ENCODE measurements at regions not wholly inside any gene's neighbourhood (a gene's known extent, or its start where the extent isn't known, plus 50 kb on each side); places are given as distances from the start of the nearest gene placed in this dataset.

DNA sequence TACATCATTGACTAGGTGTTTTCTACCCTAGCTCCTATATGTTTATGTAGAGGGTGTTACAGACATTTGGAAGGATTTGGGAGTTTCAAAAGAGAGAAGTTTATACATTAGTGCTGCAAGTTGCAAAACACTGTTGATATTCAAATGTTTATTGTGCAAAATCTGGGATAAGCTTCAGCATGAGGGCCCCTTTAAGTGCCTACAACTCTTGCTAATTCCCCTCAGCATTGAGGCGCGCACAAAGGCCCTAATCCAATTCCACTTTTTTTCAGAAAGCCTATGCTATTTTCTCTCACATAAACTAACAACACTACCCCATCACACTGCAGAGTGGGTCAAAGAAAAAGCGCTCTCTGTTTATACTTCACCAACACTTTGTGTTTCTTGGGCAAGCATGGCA, 208.0 kb downstream of the NR2F2 start:
- DNase-seq = no peak

DNA sequence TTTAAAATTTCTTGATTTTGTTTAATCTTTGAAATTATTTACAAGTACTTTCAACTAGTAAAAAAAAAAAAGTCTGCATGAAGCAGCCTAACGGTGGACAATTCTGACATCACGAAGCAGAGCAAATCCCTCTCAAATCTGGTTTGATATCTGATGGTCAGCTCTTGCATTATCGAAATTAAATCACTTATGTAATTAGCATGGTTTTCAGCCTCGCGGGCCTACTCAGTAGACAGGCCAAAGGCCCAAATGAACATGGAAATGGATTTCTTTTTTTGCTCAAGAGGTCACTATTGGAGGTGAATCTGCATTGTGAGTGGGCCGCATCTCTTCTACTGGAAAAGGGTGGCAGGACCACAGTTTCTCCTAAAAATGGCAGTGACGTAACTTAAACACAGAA, 209.8 kb downstream of the NR2F2 start:
- no peak for DNase-seq

DNA sequence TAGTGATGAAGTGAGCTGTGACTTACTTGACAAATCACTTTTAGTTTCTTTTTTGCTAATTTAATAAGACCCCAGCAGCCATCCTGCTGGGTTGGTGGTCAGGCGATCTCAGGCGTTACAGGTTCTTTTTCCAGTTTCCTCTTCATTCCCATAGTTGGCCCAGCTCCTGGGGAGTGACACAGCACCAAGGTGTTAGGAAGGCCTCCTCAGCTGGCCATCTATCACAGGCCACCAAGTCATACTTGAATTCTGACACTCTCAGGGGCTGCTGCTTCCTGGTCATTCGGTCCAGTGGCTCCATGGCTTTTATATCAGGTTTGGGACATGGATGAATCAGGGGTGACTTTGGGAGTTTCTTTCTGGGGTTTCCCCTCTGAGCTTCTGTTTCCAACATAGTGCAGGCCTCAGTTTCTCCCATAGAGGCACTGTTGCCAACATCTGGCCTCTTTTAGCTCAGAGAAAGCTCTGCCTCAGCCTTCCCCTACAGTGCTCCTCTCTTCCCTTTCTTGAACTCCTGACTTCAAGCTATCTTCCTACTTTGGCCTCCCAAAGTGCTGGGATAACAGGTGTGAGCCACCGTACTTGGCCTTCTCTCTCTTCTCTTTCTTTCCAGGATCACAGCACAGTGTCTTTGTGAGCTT, 211.8 kb downstream of the NR2F2 start:
- no peak for DNase-seq

DNA sequence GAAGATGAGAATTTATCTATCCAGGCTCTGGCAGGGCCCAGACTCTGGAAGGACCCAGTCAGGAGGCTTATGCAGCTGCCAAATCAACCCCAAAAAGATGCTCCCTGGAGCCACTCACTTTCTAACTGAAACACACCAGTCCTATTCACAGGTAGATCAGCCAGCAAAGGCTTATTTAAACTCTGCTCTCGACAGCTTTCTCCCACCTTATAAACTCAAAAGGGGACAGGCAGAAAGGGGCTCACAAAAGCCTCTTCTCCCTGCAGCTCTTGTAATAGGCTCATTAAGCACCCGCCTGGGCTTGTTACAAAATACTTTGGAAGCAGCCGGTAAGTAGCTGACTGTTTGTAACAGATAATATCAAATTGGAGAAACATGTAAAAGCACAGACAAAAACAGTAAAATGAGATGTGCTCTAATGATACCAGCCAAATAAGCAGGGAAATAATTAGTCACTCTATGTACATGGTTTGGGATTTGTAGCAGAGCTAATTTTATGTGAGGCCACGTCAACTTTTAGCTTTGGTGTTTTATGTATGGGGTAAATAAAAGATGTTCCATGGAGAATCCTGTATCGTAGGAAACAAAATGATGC, 213.8 kb downstream of the NR2F2 start:
- no peak for DNase-seq

DNA sequence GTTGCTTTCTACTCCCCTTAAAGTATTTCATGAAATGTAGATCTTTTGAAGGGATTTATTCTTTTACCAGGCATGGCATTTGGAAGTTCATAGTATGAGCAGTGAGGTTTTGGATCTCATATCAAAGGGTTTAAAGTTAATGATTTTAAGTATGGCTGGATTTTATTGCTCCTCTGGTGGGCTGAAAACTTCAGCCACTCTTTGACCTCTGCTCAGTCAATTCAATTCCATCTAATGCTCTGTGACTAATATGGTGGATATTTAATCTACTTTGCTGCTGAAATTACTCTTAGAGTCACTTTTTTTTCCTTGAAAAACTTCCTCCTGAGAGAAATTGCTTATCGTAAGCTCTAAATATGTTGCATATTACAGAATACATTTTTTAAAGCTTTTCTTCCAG, 218.6 kb downstream of the NR2F2 start:
- DNase-seq = no peak

DNA sequence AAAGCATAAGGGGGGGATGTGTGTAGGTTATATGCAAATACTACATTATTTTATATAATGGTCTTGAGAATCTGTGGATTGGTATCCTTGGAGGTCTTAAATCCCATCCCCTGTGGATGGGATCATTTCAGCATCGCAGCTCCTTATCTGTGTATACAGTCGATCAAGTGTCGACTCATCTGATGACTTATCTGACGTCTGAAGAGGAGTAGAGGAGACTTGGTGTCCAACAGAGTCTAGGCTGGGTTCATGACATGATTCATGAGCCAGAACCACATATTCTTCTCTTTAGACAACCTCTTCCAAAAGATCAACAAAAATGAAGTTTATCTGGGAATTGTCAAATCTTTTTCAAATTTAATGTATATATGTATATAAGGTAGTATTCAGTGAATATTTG, 220.7 kb downstream of the NR2F2 start:
- no peak for DNase-seq

DNA sequence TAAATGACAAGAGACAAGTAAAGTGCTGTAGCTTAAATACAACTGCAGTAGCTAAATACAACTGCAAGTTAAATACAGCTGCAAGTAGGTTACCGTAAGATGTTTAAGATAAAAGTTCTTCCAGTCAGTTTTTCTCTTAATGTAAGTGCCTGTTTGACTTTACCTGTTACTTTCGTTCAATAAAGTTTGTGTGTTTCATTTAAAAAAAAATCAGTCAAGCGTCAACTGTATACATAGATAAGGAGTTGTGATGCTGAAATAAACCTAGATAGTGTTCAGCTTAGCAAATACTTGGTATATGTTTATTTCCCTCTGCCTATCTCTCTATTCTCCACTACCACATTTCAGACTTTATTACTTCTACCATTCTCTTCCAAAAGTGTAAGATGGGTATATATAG, 221.2 kb downstream of the NR2F2 start:
- DNase-seq = no peak

DNA sequence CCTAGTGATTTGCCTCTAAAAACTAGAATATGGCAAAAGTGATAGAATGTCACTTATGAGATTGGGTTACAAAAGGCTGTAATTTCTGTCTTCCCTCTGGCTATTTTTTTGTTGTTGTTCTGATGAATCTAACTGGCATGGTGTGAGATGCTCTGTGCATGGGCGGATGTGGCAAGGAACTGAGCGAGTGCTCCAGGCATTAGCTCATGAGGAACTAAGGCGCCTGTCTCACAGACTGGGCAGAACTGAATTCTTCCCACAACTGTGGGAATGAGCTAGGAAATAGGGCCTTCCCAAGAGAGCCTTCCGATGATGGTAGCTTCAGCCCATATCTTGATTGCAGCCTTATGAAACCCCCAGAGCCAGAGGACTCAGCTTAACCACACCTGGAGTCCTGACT, 222.5 kb downstream of the NR2F2 start:
- DNase-seq = no peak

DNA sequence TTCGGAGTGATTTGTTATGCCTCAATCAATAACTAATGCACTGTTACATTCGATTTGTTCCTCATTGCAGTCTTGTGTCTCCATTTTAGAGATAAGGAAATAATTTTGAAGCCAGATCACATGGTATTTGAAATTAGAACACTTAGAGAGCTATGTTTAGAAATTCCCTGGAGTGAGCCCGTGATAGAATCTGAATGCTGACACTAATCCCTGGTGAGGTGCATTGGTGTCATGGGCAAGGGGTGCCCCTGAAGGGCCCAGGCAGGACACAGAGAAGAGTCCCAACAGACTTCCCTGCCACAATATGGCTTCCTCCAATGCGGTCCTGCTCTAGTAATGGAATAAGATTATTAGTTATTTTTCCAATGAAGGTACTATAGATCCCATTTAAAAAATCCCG, 223.0 kb downstream of the NR2F2 start:
- DNase-seq = no peak

DNA sequence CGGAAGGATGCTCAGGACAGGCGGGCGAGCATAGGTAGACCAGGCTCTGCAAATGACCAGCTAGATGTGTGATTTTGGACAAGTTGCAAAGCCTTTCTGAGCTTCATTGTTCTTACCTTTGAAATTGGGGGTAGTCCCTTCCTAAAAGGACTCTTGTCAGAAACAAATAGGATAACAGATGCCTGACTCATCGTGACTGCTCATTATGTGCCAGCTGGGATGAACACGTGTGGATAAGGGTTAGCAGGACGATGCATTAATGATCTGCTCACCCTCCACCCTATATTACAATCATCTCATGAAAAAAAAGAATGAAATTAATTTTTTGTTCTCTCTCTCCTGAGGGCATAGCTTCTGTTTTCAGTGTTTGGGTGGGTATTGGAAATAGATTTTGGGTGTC, 223.4 kb downstream of the NR2F2 start:
- no peak for DNase-seq

DNA sequence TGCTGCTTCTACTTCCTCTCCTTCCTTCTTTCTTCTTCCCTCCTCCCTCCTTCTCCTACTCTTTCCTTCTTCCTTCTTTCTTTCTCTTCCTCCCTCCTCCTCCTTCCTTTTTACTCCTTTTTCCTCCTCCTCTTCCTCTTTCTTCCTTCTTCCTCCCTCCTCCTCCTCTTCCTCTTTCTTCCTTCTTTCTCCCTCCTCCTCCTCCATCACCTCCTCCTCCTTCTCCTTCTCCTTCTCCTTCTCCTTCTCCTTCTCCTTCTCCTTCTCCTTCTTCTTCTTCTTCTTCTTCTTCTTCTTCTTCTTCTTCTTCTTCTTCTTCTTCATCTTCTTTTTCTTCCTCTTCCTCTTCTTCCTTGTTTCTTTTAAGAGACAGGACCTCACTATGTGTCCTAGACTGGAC, 224.0 kb downstream of the NR2F2 start:
- no peak for DNase-seq

DNA sequence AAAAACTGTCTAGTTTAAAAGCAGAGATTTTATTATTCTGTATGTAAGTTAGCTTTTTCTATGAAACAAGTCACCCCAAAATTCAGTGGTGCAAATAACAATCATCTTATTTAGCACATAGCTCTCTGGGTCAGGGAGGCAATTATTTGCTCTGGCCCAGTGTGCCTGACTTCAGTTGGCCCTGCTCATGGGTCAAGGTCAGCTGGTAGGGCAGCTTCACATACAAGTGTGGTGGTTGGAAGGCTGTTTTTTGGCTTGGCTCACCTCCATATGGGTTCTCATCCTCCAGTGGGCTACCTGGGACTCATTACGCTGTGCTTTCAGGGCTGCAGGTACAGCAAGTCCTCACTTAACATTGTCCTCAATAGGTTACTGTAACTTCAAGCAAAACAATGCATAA, 228.6 kb downstream of the NR2F2 start:
- no peak for DNase-seq

DNA sequence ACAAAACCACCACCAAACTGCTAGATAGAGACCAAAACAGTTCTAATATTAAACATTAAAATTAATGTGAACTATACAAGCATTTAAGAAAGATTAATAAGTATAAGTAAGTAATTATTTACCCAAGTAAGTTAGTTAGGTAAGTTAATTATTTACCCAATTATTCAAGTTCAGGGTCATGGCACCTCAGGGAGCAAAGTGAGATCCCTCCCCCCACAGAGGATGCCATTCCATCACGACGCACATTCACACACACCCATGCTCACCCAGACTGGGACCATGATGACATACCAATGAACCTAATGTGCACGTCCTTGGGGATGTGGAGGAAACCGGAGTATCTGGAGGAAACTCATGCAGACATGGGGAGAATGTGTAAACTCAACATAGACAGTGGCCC, 229.1 kb downstream of the NR2F2 start:
- DNase-seq = no peak

DNA sequence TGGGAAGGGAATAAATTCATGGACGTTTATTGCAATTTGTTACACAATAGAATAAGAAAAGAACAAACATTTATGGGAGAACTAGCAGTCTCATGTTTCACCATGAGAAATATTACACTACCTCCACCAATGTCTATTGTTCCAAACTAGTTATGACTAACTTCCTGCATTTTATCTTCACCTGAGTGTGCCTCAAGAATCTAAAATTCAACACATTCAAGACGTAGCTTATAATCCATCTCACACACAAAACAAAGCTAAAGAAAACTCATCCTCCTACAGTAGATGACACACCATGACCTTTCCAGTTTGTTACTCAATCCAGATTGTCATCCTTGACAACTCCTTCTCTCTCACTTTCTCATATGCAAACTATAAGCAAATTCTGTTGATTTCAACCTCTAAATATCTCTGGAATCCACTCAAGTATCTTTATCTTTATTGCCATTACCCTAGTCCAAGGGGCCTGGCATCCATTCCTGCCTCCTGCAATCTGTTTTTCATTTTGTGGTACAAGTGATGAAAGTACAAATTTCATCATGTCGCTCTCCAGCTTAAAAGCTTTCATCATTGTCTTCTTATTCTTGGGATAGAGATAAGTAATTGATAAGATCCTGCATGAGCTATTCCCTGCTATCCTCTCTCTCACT, 229.9 kb downstream of the NR2F2 start:
- DNase-seq = no peak

DNA sequence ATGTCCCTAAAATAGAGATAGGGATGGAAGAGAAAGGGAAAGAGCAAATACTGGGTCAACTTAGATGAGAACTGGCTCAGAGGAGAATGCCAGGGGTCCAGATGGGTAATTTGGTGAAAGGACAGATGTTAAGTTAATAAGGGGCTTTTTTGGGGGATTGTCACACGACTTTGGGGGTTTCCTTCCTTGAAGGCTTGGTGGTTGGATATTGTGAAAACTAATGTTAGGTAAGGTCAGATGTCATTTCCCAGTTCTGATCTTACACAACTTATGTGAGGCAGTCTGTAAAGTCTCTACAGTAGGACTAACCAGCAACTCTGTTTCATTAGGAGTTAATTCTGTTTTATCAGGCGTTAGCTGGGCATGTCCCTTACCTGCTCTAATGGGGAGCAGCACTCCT, 231.1 kb downstream of the NR2F2 start:
- DNase-seq = no peak

DNA sequence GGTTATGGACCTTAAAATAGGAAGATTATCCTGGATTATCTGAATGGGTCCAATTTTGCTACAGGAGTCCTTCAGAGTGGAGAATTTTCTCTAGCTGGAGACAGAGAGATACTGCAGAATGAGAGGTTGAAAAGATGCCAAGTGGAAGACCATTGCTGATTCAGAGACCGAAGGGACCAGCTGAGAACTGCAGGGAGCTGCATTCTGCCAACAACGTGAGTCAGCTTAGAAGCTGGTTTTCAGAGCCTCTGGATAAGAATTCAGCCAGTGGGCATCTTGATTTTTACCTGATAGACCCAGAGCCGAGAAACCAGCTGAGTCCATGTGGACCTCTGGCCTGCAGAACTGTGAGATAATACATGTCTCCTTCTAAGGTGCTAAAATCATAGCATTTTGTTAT, 234.0 kb downstream of the NR2F2 start:
- no peak for DNase-seq

DNA sequence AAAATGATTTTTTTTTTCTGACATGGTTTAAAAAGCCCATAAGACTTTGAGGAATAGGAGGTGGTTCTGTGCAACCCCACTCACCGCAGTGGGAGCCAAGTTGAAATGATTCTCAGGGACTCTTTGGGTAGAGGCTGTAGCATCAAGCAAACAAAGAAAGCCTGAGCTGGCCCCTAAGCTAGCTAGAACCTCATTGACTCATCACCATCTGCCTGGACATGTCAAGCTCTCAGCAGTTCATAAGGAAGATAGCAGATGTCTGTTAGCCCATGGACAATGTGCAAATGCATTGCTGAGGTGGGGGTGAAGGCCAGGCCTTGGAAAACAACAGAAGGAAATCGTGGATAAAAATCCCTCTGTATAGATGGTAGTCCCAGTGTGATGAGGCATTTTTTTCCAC, 234.8 kb downstream of the NR2F2 start:
- no peak for DNase-seq

DNA sequence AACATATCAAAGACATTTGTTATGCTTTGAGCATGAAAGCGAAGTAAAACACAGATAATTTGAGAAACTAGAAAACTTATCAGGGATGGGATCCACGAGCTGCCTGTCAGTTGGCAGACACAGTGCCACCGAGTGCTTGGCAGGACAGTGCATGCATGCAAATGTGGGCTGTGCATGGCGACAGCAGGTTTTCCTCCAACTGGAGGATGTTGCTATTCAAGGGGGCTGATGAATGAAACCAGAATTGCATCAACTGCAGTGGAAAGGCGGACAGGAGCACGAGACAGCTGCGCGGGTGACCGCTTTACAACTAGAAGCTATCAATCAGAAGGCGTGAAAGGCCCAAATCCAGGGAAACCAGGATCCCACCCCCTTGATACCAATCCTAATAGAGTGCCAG, 244.3 kb downstream of the NR2F2 start:
- DNase-seq = no peak

DNA sequence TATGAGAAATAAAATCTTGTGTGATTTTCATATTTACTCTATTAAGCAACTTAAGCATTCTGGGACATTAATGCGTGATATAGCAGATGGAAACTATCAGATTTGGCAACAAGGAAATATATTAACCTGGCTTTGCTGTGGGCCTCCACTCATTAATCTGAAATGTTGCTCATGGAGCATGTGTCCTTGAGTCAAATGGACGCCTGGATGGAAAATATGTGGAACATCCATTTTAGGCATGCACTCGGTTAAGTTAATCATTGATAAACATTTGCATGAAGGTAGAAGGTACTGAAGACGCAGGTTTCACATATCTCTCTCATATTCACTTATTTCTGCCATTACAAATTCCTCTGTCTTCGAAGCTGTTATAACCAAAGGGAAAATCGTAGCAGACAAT, 246.1 kb downstream of the NR2F2 start:
- DNase-seq = no peak

DNA sequence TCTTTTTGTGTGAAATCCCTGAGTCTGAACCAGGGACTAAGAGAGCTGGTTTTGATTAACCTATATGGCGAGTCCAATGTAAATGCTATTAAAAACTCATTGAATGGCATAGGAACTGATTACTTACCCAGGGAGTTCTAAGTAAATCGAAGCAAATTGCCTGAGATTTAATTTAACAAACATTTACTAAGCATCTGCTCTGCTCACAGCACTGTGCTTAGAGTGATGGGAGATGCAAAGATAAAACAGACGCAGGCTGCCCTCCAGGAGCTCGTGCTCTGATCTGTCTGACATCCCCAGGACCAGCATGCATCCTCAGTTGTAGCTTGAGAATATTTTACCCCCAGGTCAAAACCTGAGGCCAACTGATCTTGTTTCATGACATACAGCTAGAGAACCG, 247.9 kb downstream of the NR2F2 start:
- no peak for DNase-seq

DNA sequence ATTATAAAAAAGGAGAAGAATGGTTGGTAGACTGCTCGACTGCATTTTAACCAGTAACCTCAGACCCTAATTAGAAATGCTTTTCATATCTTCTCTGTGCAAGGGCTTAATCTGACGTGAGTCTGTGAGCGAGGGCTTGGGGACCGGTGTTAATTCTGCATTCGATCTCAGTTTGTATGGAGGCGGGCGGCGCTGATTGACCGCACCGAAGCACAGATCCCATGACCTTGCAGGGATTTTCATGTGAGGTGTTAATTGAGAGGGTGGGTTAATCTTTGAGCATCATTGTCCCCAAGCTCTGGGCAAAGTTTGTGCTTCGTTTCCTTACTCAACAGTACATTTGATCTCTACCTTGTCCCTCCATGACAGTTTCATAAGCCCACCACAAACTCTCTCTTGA, 250.9 kb downstream of the NR2F2 start:
- DNase-seq = no peak

DNA sequence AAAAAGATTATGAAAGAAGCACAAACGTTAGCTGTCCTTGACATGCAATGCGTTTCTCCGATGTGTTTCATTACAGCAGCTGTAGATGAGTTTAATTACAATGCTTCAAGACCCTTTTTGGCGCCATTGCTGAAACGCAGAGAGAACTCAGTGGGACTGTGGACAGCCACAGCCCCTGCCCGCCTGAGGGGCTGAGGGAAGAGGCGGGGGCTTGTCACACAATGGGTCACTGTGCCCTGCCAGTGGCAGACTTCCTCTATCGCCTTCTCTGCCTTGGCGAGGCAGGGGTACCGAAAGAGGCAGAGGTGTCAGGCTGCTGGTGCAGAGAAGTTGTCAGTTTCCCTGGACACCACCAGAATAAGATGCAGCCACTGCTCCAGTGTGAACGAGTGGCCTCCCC, 252.0 kb downstream of the NR2F2 start:
- DNase-seq = no peak

DNA sequence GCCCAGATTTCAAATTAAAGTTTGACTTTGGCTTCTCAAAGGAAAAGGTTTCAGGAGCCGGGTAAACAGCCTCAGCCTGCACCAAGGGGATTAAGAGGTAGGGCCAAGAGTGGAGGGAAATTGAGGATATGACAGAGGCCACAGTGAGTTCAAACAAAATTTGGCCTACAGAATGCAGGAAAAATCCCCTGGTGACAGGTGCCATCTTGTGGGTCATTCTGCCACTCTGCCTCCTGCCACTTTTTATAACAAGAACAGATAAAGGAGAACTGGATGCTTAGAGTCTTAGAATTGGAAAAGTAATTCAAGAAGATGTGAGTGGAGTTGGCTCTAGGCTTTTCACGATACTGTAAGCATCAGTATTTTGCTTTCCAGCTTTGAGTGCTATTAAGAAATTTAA, 253.2 kb downstream of the NR2F2 start:
- no peak for DNase-seq

DNA sequence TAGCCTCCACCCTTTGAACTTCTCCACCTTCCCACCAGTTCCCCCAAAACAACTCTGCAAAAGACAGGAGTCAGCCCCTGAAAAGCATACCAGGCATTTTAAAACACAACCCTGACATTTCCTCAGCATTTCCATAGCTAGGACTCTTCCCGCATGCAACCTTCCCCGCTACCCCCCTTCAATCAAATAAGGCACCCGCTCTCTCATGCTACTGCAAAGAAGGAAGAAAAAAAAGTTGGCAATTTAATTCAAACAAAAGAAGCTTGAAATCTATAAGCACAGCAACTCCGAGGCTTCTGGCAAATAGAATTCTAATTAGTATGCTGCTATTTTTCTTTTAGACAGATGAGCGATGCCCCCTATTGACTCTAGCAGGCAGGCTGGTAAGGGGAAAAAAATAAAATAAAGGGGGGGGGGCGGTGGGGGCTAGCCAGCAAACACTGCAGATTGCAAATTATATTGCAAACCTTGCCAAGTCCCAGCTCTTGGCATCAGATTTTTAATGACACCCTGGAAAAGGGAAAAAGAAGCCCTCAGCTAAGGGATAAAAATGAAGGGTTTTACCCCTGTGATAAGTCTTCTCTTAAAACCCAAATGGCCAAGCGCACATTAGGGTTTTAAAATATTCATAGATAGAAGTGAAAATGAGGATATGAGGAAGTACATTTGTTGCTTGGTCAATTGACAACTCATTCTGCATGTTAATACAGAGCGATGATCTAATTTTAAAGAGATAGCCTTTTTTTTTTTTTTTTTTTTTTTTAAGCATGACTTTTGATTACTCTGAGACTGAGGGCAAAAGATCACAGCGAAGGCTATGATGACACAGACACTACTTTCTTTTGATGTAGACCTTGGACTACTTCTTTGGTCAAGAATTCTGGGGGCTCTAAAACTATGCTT, 255.2 kb downstream of the NR2F2 start:
- no peak for DNase-seq
